ENCODE measurements at regions not wholly inside any gene's neighbourhood (a gene's known extent, or its start where the extent isn't known, plus 50 kb on each side); places are given as distances from the start of the nearest gene placed in this dataset.

DNA sequence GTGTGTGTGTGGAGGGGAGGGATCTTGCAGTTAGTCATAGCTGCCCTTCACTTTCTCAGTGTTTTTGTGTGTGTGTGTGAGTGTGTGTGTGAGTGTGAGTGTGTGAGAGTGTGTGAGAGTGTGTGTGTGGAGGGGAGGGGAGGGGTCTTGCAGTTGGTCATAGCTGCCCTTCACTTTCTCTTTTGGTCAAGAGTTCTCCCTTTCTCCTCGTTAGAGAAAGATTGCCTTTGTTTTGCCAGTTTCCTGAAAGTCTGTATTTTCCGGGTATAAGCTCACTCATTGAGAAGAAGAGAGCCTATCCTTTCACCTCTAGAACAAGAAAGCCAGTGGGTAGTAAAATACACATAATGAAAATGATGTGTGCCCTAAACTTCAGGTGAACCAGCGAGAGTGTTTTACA, 75.2 kb upstream of the ENPP6 start:
- TF ChIP-seq, protein P1, sequence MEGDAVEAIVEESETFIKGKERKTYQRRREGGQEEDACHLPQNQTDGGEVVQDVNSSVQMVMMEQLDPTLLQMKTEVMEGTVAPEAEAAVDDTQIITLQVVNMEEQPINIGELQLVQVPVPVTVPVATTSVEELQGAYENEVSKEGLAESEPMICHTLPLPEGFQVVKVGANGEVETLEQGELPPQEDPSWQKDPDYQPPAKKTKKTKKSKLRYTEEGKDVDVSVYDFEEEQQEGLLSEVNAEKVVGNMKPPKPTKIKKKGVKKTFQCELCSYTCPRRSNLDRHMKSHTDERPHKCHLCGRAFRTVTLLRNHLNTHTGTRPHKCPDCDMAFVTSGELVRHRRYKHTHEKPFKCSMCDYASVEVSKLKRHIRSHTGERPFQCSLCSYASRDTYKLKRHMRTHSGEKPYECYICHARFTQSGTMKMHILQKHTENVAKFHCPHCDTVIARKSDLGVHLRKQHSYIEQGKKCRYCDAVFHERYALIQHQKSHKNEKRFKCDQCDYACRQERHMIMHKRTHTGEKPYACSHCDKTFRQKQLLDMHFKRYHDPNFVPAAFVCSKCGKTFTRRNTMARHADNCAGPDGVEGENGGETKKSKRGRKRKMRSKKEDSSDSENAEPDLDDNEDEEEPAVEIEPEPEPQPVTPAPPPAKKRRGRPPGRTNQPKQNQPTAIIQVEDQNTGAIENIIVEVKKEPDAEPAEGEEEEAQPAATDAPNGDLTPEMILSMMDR (IDR thresholded peaks at IDR 0.05) = no peak
- no peak for TF ChIP-seq POLR2A (IDR thresholded peaks at IDR 0.05)
